ENCODE measurements at regions not wholly inside any gene's neighbourhood (a gene's known extent, or its start where the extent isn't known, plus 50 kb on each side); places are given as distances from the start of the nearest gene placed in this dataset.

- TF ChIP-seq CTCF (conservative IDR thresholded peaks at IDR 0.05 in 1 of 2, IDR thresholded peaks at IDR 0.05 in 1 of 2; ENCODE audit: low read depth in 1 of 2, low read length in 2 of 2), result peak; percentile 13 to 30
- no peak for TF ChIP-seq EZH2 (IDR thresholded peaks at IDR 0.05; ENCODE audit: low read length, missing control alignments)
Observed at GRCh38 chr4:101596781-101597552, 193.6 kb upstream of the BANK1 start.
